ENCODE measurements at regions not wholly inside any gene's neighbourhood (a gene's known extent, or its start where the extent isn't known, plus 50 kb on each side); places are given as distances from the start of the nearest gene placed in this dataset.

GRCh38 chr3:15933439-15934139 lies 135.8 kb upstream of the ANKRD28 start:
- no peak overlapping the region for H2AFZ ChIP-seq (ENCODE audit: low read length)
- no peaks in the 10 kb centered on the region for H3K79me2 ChIP-seq (ENCODE audit: insufficient read depth, low read length)
- H4K5ac ChIP-seq (ENCODE audit: insufficient read length, low read depth, low read length), result no peak overlapping the region
- WGBS (ENCODE audit: extremely low coverage, insufficient read length, low lambda C conversion rate), result no CpG with 5 or more reads among the region's 4 CpGs
- H3K56ac ChIP-seq (ENCODE audit: insufficient read length, low read depth, low read length), result no peak overlapping the region
- H4K8ac ChIP-seq (replicated peaks; ENCODE audit: insufficient read length, low read depth, low read length), result no peak overlapping the region
- H3K4me2 ChIP-seq (ENCODE audit: insufficient read depth, insufficient read length, low read length), result no peak overlapping the region
- no peaks in the 10 kb centered on the region for H4K20me1 ChIP-seq (ENCODE audit: control insufficient read depth, insufficient read depth, insufficient read length)
- H2AK5ac ChIP-seq (ENCODE audit: insufficient read length, low read length), result no peak overlapping the region
- no peaks in the 10 kb centered on the region for H3K27me3 ChIP-seq (ENCODE audit: insufficient read depth, low read length)
- H2BK12ac ChIP-seq (ENCODE audit: insufficient read length, low read depth, low read length), result no peak overlapping the region
- H3K4me1 ChIP-seq (ENCODE audit: insufficient read depth, low read length), result no peaks in the 10 kb centered on the region
- H3T11ph ChIP-seq (ENCODE audit: low read length), result no peak overlapping the region
- no peaks in the 10 kb centered on the region for H3K9me3 ChIP-seq (ENCODE audit: control insufficient read depth, low read depth, low read length)
- no peak overlapping the region for H2BK15ac ChIP-seq (ENCODE audit: low read depth, low read length)
- no peak overlapping the region for H3K18ac ChIP-seq (ENCODE audit: insufficient read length, low read depth, low read length)
- H3K23ac ChIP-seq (ENCODE audit: insufficient read length, low read depth, low read length), result no peak overlapping the region
- H3K14ac ChIP-seq (ENCODE audit: insufficient read depth, low read length), result no peak overlapping the region
- H2BK20ac ChIP-seq (ENCODE audit: low read depth, low read length, poor library complexity, severe bottlenecking), result no peak overlapping the region
- no peaks in the 10 kb centered on the region for H3K79me1 ChIP-seq (ENCODE audit: insufficient read depth, low read depth, low read length, poor library complexity, severe bottlenecking)
- no peak for TF ChIP-seq CTCF (conservative IDR thresholded peaks at IDR 0.05)
- H2BK120ac ChIP-seq (ENCODE audit: low read depth, low read length, poor library complexity, severe bottlenecking), result no peak overlapping the region
- no peak overlapping the region for H3K4ac ChIP-seq (ENCODE audit: low read depth, low read length)
- Mint-ChIP-seq H3K4me1 (peaks cover 5 to 14% of the 10 kb centered on the region in 2 experiments), H3K9me3 (no peaks in the 10 kb centered on the region), H3K27me3 (ENCODE audit: low read depth) (peaks cover 2% of the 10 kb centered on the region; the same call in 1 of the 2 replicates), H3K4me3 (no peak overlapping the region), H3K36me3 (ENCODE audit: insufficient read depth in 1 of 3, low read depth in 3 of 3) (no peaks in the 10 kb centered on the region; a peak in 1 of 7 replicates), H3K27ac (no peak overlapping the region; a peak in 1 of 7 replicates)
- no peaks in the 10 kb centered on the region for H3K23me2 ChIP-seq (ENCODE audit: insufficient read length, low read depth, low read length, poor library complexity, severe bottlenecking)
- no peak overlapping the region for H2BK5ac ChIP-seq (ENCODE audit: insufficient read length, low read length)
- H4K91ac ChIP-seq (ENCODE audit: insufficient read length, low read depth, low read length), result no peak overlapping the region
- no peak overlapping the region for H3K27ac ChIP-seq (ENCODE audit: insufficient read length, low read depth, low read length)
- DNase-seq, result no peak
- H3K9ac ChIP-seq (ENCODE audit: extremely low read depth, insufficient read length, low read length), result no peak overlapping the region
